Adrenal gland (tissue), 5 donors: ENCODE measurements at regions not wholly inside any gene's neighbourhood (a gene's known extent, or its start where the extent isn't known, plus 50 kb on each side); places are given as distances from the start of the nearest gene placed in this dataset.

Experiments used
- POLR2A ChIP-seq, 2 donors: fragments of 450-650 bp; IDR thresholded peaks; one replicate each; pipeline ENCODE4 v1.6.1; 2017; ENCODE audit warnings: antibody characterized with exemption in 2 of 2, mild to moderate bottlenecking in 2 of 2, moderate library complexity in 1 of 2
- TF ChIP-seq, protein P1 (sequence below), 6 experiments: fragments of 450-650 bp in 4 of 6; fragments of 200-600 bp in 2 of 6; sonication (generic) in 1 of 6; IDR thresholded peaks; 1 replicate in 5 of 6; 2 replicates in 1 of 6; pipeline versions ENCODE4 v1.5.1 to v1.8.0; 2016 to 2021; ENCODE audit warnings: antibody characterized with exemption in 6 of 6, mild to moderate bottlenecking in 2 of 6, moderate library complexity in 1 of 6
- donor health status: DM: no; HTN: no; CAD: no.

- TF ChIP-seq, protein P1, sequence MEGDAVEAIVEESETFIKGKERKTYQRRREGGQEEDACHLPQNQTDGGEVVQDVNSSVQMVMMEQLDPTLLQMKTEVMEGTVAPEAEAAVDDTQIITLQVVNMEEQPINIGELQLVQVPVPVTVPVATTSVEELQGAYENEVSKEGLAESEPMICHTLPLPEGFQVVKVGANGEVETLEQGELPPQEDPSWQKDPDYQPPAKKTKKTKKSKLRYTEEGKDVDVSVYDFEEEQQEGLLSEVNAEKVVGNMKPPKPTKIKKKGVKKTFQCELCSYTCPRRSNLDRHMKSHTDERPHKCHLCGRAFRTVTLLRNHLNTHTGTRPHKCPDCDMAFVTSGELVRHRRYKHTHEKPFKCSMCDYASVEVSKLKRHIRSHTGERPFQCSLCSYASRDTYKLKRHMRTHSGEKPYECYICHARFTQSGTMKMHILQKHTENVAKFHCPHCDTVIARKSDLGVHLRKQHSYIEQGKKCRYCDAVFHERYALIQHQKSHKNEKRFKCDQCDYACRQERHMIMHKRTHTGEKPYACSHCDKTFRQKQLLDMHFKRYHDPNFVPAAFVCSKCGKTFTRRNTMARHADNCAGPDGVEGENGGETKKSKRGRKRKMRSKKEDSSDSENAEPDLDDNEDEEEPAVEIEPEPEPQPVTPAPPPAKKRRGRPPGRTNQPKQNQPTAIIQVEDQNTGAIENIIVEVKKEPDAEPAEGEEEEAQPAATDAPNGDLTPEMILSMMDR (IDR thresholded peaks at IDR 0.05): no peak
- no peak for TF ChIP-seq POLR2A (IDR thresholded peaks at IDR 0.05)
These were observed 805.6 kb downstream of the KCNA4 start for GRCh38 chr11:29211202-29211601.
